CD4-positive, alpha-beta T cell treated with Interleukin-4 for 1 hour (primary cell): ENCODE measurements at regions not wholly inside any gene's neighbourhood (a gene's known extent, or its start where the extent isn't known, plus 50 kb on each side); places are given as distances from the start of the nearest gene placed in this dataset.
A peak's percentile ranks its signal among the peaks of the same experiment; 100 is the strongest.
"Not testable (repeated sequence)": the region's sequence is repeated elsewhere in the genome, so short reads cannot be mapped to it uniquely, and the experiment has no call there.

Experiments
- DNase-seq, 2 donors: peaks; one replicate each; pipeline ENCODE4 v3.0.0-alpha.2; 2020 to 2022

- DNase-seq = no peak
Observed at GRCh38 chr11:110347660-110348059, 51.2 kb upstream of the RDX start.

- peak in 1 of 2 donors; percentile 14 for DNase-seq
Observed at GRCh38 chr11:110349138-110349996, 53.0 kb upstream of the RDX start.

GRCh38 chr11:110349997-110350383 lies 53.6 kb upstream of the RDX start:
- DNase-seq = not testable (repeated sequence)

GRCh38 chr11:110355011-110355744 lies 58.8 kb upstream of the RDX start:
- DNase-seq = no peak

GRCh38 chr11:110356762-110357671 lies 60.6 kb upstream of the RDX start:
- no peak for DNase-seq

GRCh38 chr11:110358336-110358735 lies 61.9 kb upstream of the RDX start:
- DNase-seq = no peak

- DNase-seq = not testable (repeated sequence)
Observed at GRCh38 chr11:110360781-110361408, 64.5 kb upstream of the RDX start.

GRCh38 chr11:110362971-110363509 lies 66.6 kb upstream of the RDX start:
- no peak for DNase-seq

- no peak for DNase-seq
Observed at GRCh38 chr11:110366291-110366690, 63.5 kb upstream of the FDX1 start.

- peak in 1 of 2 donors; percentile 18 for DNase-seq
Observed at GRCh38 chr11:110367571-110367970, 62.2 kb upstream of the FDX1 start.

GRCh38 chr11:110371084-110371483 lies 58.7 kb upstream of the FDX1 start:
- DNase-seq = no peak

GRCh38 chr11:110373051-110373702 lies 56.6 kb upstream of the FDX1 start:
- DNase-seq = no peak

- peak in 1 of 2 donors; percentile 23 for DNase-seq
Observed at GRCh38 chr11:110374921-110375320, 54.8 kb upstream of the FDX1 start.

GRCh38 chr11:110375351-110375750 lies 54.4 kb upstream of the FDX1 start:
- no peak for DNase-seq

GRCh38 chr11:110376021-110376420 lies 53.7 kb upstream of the FDX1 start:
- no peak for DNase-seq

- peak; percentile 57 to 59 for DNase-seq
Observed at GRCh38 chr11:110376711-110377324, 52.9 kb upstream of the FDX1 start.

GRCh38 chr11:110377434-110377833 lies 52.3 kb upstream of the FDX1 start:
- no peak for DNase-seq

- DNase-seq = no peak
Observed at GRCh38 chr11:110379261-110379660, 50.5 kb upstream of the FDX1 start.

- no peak for DNase-seq
Observed at GRCh38 chr11:110379936-110380335, 49.8 kb upstream of the FDX1 start.
